HG03066 (cell line): ENCODE measurements at regions not wholly inside any gene's neighbourhood (a gene's known extent, or its start where the extent isn't known, plus 50 kb on each side); places are given as distances from the start of the nearest gene placed in this dataset.

Experiments
- ATAC-seq: cut with Tn5 transposase; IDR thresholded peaks from one replicate; pipeline ENCODE4 v1.9.1; 2021; ENCODE audit warnings: low read depth; ENCODE audit not compliant: unreplicated experiment

GRCh38 chr14:49467091-49467490 lies 119.1 kb downstream of the RPS29 start:
- ATAC-seq: no peak

GRCh38 chr14:49464885-49465284 lies 121.3 kb downstream of the RPS29 start:
- no peak for ATAC-seq

- ATAC-seq: no peak
Observed at GRCh38 chr14:49463146-49463545, 123.0 kb downstream of the RPS29 start.

- peak; percentile 77 for ATAC-seq
Observed at GRCh38 chr14:49461529-49462401, 124.4 kb downstream of the RPS29 start.

GRCh38 chr14:49460662-49461061 lies 125.5 kb downstream of the RPS29 start:
- ATAC-seq: no peak

GRCh38 chr14:49456589-49456988 lies 129.6 kb downstream of the RPS29 start:
- ATAC-seq: no peak

- ATAC-seq: no peak
Observed at GRCh38 chr14:49451938-49452337, 134.2 kb downstream of the RPS29 start.

GRCh38 chr14:49449749-49450148 lies 136.4 kb downstream of the RPS29 start:
- ATAC-seq: no peak

GRCh38 chr14:49447540-49448107 lies 138.6 kb downstream of the RPS29 start:
- no peak for ATAC-seq

GRCh38 chr14:49446801-49447200 lies 139.4 kb downstream of the RPS29 start:
- ATAC-seq: no peak

- no peak for ATAC-seq
Observed at GRCh38 chr14:49438256-49438770, 147.9 kb downstream of the RPS29 start.

GRCh38 chr14:49428076-49428475 lies 158.1 kb downstream of the RPS29 start:
- no peak for ATAC-seq

GRCh38 chr14:49427117-49427516 lies 159.1 kb downstream of the RPS29 start:
- no peak for ATAC-seq

- no peak for ATAC-seq
Observed at GRCh38 chr14:49425921-49426320, 160.3 kb downstream of the RPS29 start.

GRCh38 chr14:49424436-49425331 lies 161.5 kb downstream of the RPS29 start:
- no peak for ATAC-seq

- ATAC-seq: peak; percentile 54
Observed at GRCh38 chr14:49420201-49420600, 166.0 kb downstream of the RPS29 start.

GRCh38 chr14:49418789-49419188 lies 167.4 kb downstream of the RPS29 start:
- ATAC-seq: no peak

GRCh38 chr14:49417790-49418189 lies 168.4 kb downstream of the RPS29 start:
- ATAC-seq: no peak

GRCh38 chr14:49408187-49408933 lies 177.8 kb downstream of the RPS29 start:
- no peak for ATAC-seq

GRCh38 chr14:49405291-49405690 lies 180.9 kb downstream of the RPS29 start:
- no peak for ATAC-seq
